HG02981 (cell line): ENCODE measurements at regions not wholly inside any gene's neighbourhood (a gene's known extent, or its start where the extent isn't known, plus 50 kb on each side); places are given as distances from the start of the nearest gene placed in this dataset.
"Not testable (repeated sequence)": the region's sequence is repeated elsewhere in the genome, so short reads cannot be mapped to it uniquely, and the experiment has no call there.

ENCODE experiments used
- ATAC-seq: cut with Tn5 transposase; IDR thresholded peaks from one replicate; pipeline ENCODE4 v1.9.1; 2021; ENCODE audit warnings: mild to moderate bottlenecking, moderate library complexity; ENCODE audit not compliant: unreplicated experiment

DNA sequence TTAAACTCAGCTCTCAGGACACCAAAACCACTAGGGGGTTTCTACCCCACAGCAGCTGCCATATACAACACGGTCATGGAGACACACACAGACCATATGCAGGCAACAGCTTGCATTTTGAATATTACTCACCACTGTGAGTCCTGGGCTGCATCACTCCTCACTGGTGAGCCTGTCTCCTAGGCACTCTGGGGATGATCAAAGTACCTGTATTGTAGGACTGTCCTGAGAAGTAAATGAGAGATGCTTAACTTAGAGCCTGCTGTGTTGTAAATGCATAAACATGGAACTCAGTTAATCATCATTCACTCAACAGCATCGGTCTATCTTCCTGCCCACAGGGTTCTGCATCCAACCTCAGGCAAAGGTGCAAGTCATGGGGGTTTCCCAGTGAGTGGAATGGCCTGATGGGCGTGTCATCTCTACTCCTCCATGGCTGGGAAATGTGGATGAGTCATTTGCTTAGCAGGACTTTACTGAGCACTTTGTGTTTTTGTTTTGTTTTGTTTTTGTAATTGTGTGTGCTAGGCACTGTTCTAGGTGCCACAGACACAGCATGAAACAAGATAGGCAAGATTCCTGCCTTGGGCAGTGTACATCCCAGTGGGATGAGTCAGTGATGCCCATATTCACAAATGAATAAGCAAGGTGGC is 1141.2 kb upstream of the TMEM132C start:
- peak; percentile 91 for ATAC-seq

DNA sequence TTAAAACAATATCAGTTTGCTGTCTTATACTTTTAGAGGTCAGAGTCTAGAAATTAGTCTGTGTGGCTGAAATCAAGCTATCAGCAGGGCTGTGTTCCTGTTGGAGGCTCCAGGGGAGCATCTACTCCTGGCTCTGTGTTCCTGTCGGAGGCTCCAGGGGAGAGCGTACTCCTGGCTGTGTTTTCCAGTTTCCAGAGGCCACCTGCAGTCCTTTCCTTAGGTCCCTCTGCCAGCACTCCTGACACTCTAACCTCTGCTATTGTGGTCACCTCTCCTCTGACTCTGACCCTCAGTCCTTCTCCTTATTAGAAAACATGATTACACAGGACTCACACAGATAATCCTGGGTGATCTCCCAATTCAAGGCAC is 1140.7 kb upstream of the TMEM132C start:
- no peak for ATAC-seq

DNA sequence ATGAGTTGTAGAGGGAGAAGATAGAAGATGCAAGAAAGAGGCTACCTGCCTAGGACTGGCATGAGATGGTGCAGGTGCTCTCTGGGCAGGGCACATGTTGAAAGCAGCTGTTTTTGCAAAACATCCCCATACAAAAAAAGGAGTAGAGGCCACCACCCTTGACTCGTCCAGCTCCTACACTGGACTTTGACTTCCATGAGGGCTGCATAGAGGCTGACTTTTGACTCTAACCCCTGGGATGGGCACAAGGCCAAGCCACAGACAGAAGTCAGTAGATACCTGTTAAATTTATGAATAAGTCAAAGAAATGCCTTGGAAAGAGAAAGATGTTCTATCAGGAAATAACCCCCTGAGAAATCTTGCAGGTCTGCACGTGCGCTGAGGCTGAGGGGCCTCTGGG is 1139.1 kb upstream of the TMEM132C start:
- no peak for ATAC-seq

DNA sequence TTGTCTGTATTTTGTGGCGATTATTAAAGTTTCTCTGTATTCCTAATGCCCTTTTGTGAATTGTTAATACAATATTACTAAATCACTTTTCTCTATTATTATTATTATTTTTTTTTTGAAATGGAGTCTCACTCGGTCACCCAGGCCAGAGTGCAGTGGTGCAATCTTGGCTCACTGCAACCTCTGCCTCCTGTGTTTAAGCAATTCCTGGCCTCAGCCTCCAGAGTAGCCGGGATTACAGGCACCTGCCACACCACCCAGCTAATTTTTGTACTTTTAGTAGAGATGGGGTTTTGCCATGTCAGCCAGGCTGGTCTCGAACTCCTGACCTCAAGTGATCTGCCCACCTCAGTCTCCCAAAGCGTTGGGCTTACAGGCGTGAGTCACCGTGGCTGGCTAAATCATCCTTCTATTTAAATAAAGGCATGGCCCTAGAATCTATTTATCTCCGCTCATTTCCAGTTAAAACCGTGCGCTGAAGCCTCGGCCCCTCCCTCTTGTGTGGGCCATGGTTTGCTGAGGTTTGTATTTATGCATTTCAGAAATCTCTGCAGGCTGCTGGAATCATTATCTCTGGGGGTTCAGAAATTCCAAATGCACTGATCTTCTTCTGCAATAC is 1136.4 kb upstream of the TMEM132C start:
- ATAC-seq: no peak

DNA sequence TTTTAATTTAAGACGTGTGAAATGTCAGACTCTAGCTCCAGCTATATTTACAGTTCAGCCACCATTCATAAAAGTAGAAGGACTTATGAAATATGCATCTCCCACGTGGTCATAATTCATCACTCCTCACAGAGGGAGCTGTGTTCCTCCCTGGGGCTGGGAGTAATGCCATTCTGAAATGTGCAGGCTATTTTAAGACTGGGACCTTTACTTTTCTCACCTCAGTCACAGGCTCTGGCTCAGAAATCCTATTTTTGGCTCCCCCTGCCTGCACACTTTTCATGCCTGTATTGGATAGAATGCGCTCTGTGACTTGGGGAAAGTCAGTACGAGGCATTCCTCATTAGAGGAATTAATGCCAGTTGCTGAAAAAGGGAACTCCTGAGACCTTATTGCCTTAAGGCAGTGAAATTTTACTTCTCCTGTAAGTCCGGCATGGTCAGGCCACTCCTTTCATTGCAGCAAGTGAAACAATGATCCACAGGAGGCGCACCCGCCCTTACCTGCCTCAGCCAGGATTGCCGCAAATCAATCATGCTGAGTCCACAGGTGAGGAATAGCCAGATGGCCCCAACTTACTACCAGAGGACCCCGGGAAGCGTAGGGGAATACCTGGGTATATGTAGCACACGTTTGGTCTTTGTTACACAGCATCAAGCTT is 1133.2 kb upstream of the TMEM132C start:
- ATAC-seq: no peak

DNA sequence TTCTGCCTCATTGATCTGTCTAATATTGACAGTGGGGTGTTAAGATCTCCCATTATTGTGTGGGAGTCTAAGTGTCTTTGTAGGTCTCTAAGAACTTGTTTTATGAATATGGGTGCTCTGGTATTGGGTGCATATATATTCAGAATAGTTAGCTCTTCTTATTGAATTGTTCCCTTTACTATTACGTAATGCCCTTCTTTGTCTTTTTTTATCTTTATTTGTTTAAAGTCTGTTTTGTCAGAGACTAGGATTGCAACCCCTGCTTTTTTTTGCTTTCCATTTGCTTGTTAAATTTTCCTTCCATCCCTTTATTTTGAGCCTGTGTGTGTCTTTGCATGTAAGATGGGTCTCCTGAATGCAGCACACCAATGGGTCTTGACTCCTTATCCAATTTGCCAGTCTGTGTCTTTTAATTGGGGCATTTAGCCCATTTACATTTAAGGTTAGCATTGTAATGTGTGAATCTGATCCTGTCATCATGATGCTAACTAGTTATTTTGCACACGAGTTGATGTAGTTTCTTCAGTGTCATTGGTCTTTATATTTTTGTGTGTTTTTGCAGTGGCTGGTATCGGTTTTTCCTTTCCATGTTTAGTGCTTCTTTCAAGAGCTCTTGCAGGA is 1126.0 kb upstream of the TMEM132C start:
- ATAC-seq: not testable (repeated sequence)

DNA sequence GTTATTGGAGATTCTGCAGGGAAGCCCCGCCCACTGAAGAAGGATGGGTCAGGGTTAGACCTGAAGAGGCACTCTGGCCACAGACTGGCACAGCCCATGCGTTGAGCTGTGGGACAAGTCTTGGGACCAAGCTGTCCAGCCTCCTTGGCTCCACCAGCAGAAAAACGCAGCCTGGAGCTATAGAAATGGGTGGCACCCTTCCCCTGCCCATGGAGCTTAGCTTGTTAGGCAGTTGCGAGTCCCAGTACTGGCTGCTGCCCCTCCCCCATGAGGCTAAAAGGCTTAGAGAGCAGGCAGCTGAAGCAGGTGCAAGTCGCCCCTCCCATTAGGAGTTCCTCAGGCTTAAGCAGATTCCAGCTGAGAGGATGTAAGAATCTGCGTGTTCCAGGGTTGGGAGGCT is 1124.0 kb upstream of the TMEM132C start:
- no peak for ATAC-seq

DNA sequence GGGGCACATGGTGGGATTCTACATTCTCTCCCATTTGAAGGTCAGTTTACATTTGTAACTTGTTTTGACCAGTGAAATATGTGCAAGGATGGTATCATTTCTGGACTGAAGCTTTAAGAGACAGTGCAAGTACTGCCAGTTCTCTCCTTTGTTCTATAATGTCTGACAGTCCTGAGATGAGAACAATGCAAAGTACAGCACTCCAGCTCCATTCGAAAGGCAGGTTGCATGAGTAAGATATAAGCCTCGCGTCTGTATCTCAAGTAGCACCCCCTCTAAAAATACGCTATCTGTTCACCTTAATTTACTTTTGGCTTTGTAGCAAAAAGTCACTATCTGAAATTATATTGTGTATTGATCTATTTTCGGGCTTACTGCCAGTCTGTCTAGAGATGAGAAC is 1122.2 kb upstream of the TMEM132C start:
- ATAC-seq: no peak

DNA sequence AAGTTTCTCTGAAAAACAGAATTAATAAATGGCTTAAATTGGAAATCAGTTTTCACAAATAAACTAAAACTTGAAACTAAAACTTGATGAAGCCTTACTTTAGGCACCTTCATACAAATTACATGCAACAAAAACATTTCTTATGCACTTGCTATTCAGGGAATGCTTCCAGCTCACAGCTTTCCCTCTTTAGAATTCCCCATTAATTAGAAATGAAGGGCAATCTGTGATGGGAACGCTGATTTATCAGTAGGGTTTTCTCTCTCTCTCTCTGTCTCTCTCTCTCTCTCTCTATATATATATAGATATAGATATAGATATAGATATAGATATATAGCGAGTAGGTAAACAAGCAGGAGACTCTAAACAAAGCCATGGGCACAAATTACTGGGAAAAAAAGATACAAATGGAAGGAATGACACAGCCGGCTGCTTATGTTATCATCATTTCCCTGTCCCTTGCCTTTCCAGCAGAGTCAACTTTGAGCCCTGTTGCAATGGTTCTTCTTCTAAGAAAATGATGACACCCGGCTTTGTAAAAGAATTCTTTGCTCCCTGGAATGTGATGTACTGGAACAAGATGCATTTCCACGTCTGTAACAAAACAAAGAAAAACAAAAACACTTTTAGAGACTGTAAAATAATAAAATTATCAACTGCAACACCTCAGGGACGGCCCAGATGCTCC is 1121.6 kb upstream of the TMEM132C start:
- no peak for ATAC-seq

DNA sequence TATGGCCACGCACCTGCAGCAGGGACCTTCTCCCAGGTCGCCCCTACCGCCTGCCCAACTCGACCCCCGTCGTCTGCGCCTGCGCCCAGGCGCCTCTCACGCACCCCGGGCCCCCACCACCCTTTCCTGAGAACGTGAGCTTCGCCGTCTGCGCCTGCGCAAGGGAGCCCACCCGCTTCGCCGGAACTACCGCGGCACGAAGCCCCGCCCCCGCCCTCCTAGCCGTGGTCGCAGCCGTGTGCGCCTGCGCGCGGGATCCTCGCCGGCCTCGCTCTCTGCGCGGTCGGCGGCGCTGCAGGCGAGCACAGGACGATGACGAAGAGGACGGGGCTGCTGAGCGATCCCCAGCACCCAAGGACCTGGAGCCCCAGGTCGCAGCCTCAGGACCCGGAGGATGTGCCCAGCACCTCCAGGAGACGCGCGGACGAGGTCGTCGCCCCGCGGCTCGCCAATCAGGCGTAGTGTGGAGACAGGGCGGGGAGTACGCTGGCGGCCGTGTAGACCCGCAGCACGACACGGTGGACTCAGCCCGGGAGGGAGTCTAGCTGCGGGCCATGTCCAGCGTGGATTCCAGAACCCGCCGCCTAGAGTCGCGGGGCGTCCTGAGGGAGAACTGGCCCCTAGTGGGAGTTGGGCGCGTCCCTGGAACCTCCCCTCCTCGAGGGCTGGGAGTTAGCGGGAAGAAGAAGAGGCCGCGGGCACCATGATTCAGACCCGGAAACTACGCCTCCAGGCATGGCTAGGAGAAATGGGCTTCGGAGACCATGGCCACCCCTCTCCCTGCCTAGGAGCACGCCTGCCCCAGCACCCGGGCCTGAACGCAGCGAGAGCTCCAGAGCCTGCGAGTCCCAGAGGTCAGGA is 1120.8 kb upstream of the TMEM132C start:
- ATAC-seq: peak; percentile 49

DNA sequence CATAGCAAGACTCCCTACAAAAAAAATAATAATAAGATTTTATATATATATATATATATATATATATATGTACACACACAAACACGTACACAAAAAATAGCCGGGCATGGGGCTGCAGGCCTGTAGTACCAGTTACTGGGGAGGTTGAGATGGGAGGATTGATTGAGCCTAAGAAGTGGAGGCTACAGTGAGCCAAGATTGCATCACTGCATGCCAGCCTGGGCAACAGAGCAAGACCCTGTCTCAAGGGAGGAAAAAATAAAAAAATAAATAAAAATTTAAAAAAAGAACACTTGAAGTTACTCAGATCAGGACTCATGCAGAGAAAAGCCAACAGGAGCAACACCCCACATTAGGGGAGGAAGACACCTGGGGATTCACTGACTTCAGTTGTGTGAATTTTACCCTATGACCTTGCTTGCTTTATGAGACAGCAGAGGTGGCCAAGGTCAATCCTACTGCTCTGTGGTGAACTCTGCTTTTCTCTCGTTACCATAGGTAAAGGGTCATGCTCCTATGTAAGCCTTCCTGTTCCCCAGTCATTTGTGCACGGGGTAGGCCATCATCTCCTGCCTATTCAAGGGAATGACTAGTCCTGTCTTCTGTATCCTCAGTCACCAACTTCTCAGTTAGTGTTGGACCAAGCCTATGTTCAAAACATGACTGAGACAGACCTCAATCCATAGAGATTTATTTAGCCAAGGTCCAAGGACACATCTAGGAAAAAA is 1119.8 kb upstream of the TMEM132C start:
- ATAC-seq: no peak

DNA sequence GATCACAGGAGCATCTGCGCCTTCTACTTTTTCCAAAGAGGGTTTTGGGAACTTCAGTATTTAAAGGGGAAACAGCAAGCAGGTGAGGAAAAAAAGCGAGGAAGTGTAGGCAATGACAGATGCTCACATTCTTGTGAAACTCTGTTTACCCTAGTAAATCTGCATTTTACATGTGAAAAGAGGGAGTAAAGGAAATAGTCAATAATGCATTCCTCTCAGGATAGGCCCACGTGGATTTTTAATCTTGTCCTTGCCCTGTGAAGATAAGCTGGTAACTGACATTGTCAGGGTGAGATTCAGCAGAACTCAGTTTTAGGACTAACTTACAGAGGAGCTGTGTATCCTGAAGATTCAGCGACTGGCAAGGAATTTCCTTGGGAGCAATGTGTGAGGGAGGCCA is 1119.2 kb upstream of the TMEM132C start:
- no peak for ATAC-seq

DNA sequence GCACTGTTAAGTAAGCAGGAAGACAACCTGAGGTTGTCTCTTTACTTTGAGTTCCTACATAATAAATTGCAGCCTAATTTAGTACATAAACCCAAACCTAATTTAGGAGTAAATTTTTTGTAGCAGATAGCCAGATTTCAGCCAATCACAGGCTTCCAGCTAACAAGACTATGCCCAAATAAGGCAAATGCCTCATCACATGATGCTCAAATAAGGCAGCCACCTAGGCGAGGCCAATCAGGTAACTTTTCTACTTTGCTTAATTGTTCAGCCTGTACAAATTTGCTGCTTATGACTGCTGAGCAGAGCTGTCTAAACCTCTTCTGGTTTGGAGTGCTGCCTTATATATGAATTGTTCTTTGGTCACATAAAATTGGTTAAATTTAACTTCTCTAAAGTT is 1118.7 kb upstream of the TMEM132C start:
- no peak for ATAC-seq

DNA sequence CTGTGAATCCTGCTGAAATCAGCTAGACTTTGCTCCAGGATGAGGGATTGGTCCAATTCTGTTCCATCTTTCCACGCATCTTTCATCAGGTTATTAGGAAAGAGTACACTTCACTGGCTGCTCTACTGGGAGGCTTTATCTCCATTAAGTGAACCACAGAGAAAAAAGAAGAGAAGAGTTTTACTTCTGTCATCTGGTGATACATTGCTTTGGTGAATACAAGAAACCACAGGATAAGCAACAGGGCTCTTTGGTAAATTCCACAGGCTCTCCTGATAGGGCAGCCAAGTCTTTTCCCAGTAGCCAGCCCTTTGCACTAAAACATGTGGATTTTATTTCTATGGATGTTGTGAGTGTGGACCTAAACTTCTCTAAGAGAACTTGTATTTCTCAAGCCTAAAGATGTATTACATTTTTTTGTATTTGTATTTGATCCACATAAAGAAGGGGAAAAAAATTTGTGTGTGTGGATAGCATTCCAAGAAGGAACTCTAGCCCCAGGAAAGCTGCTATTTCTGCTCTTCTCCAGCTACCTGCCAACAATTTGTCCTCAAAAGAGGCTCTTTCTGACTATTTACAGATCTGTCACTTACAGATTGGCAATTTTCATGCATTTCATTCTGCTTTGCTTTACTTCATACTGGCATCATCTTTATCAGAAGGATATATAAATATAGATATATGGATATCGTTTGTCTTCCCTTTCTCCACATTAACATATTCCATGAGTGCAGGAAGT is 1117.6 kb upstream of the TMEM132C start:
- ATAC-seq: no peak

DNA sequence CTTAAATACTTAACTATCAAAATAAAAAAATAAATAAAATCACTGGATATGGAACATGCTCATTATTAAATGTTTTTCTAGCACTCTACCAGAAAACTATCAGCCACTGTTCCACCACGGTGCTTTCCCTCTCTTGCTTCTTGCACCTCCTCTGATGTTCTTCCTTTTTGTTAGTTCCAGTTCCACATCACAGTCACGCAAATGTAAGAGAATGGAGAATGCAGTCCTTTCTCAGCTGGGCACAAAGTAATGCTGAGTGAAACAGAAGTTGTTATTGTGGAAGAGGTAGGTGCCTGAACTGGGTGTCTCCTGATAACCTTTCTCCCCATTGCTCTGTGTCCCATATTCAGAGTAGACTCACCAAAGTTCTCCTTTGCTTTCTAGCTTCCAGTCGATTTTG is 1116.9 kb upstream of the TMEM132C start:
- no peak for ATAC-seq

DNA sequence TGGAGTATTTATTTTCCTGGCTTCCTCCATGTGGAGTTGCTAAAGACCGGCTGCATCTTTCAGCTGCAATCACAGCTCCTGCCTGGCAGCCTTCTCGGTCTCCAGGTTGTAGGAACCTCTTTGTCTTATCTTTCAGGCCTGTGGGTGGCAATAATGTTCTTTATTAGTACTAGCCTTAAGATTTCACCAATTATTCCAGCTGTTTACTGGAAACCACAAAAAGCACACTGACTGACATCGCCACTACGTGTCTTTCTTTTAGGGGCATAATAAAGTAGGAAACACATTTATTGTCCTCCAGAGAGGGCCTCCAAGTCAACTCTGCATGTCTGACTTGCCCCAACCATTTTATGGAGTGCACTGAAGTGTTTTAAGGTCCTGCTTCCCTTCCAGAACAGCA is 1116.5 kb upstream of the TMEM132C start:
- no peak for ATAC-seq

DNA sequence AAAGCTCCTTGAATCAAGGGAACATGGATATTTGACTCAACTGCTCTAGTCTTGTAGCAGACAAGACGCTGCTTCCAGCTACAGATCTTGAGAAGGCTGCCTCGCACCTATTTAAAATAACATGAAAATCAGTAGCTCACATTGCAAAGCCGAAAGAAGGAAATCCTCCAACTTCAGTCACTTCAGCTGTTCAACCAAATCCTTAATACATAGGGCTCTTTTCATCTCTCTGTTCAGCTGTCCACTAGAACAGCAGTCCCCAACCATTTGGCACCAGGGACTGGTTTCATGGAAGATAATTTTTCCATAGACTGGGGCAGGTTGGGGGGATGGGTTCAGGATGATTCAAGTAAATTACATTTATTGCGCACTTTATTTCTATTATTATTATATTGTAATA is 1116.0 kb upstream of the TMEM132C start:
- ATAC-seq: no peak

DNA sequence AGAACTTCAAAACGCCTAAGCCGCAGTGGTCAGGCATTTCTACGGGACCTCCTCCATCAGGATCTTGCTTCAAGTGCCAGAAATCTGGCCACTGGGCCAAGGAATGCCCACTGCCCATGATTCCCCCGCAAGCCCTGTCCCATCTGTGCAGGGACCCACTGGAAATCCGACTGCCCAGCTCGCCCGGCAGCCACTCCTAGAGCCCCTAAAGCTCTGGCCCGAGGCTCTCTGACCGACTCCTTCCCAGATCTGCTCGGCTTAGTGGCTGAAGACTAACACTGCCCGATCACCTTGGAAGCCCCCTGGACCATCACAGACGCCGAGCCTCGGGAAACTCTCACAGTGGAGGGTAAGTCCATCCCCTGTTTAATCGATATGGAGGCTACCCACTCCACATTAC is 1113.0 kb upstream of the TMEM132C start:
- ATAC-seq: no peak

DNA sequence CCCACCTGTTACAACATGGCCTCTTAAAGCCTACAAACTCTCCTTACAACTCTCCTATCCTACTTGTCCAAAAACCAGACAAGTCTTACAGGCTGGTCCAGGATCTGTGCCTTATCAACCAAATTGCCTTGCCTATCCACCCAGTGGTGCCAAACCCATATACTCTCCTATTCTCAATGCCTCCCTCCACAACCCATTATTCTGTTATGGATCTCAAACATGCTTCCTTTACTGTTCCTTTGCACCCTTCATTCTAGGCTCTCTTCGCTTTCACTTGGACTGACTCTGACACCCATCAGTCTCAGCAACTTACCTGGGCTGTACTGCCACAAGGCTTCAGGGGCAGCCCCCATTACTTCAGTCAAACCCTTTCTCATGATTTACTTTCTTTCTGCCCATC is 1112.1 kb upstream of the TMEM132C start:
- not testable (repeated sequence) for ATAC-seq
